H9 (cell line): ENCODE measurements at regions not wholly inside any gene's neighbourhood (a gene's known extent, or its start where the extent isn't known, plus 50 kb on each side); places are given as distances from the start of the nearest gene placed in this dataset.
A peak's percentile ranks its signal among the peaks of the same experiment; 100 is the strongest.

Source experiments
- DNase-seq: peaks from one replicate; pipeline ENCODE4 v3.0.0-alpha.2; 2017
- H2AFZ ChIP-seq: one replicate; pipeline ENCODE4 v1.6.1; 2013; ENCODE audit warnings: mild to moderate bottlenecking, low read length, control low read depth, moderate library complexity
- H2AK5ac ChIP-seq: 2 replicates; pipeline ENCODE4 v1.6.1; 2013; ENCODE audit warnings: low read length, control low read depth, mixed read lengths; ENCODE audit not compliant: insufficient read length
- H2BK120ac ChIP-seq: one replicate; pipeline ENCODE4 v1.6.1; 2013; ENCODE audit warnings: low read depth, mild to moderate bottlenecking, low read length, control low read depth, inconsistent platforms; ENCODE audit not compliant: poor library complexity, severe bottlenecking
- H2BK12ac ChIP-seq: 2 replicates; pipeline ENCODE4 v1.6.1; 2013; ENCODE audit warnings: low read length, control low read depth, mixed read lengths, low read depth; ENCODE audit not compliant: insufficient read length
- H2BK15ac ChIP-seq: 2 replicates; pipeline ENCODE4 v1.6.1; 2013; ENCODE audit warnings: low read depth, low read length, control low read depth
- H2BK20ac ChIP-seq: one replicate; pipeline ENCODE4 v1.6.1; 2013; ENCODE audit warnings: low read depth, mild to moderate bottlenecking, low read length, control low read depth, inconsistent platforms; ENCODE audit not compliant: poor library complexity, severe bottlenecking
- H2BK5ac ChIP-seq: 2 replicates; pipeline ENCODE4 v1.6.1; 2013; ENCODE audit warnings: low read length, control low read depth, mixed read lengths; ENCODE audit not compliant: insufficient read length
- H3K14ac ChIP-seq: 2 replicates; pipeline ENCODE4 v1.6.1; 2013; ENCODE audit warnings: low read length, control low read depth; ENCODE audit not compliant: insufficient read depth
- H3K18ac ChIP-seq: 2 replicates; pipeline ENCODE4 v1.6.1; 2013; ENCODE audit warnings: low read depth, mild to moderate bottlenecking, mixed read lengths, low read length, control low read depth; ENCODE audit not compliant: insufficient read length
- H3K23ac ChIP-seq: 2 replicates; pipeline ENCODE4 v1.6.1; 2013; ENCODE audit warnings: low read length, control low read depth, mixed read lengths, low read depth; ENCODE audit not compliant: insufficient read length
- H3K23me2 ChIP-seq: 2 replicates; pipeline ENCODE4 v1.6.1; 2013; ENCODE audit warnings: low read depth, mild to moderate bottlenecking, mixed read lengths, low read length, control low read depth; ENCODE audit not compliant: insufficient read length, poor library complexity, severe bottlenecking
- H3K27ac ChIP-seq: 2 replicates; pipeline ENCODE4 v1.5.1; 2013; ENCODE audit warnings: low read length, control low read depth, mixed read lengths, low read depth; ENCODE audit not compliant: insufficient read length
- H3K27me3 ChIP-seq: 2 replicates; pipeline ENCODE4 v1.6.1; 2013; ENCODE audit warnings: low read length, control low read depth, inconsistent platforms; ENCODE audit not compliant: insufficient read depth
- H3K4ac ChIP-seq: 2 replicates; pipeline ENCODE4 v1.6.1; 2013; ENCODE audit warnings: low read depth, mild to moderate bottlenecking, control low read depth, inconsistent platforms, low read length, moderate library complexity
- H3K4me1 ChIP-seq: 2 replicates; pipeline ENCODE4 v1.6.1; 2013; ENCODE audit warnings: low read length, control low read depth, inconsistent platforms; ENCODE audit not compliant: insufficient read depth
- H3K4me2 ChIP-seq: 2 replicates; pipeline ENCODE4 v1.6.1; 2013; ENCODE audit warnings: low read length, control low read depth, mixed read lengths; ENCODE audit not compliant: insufficient read length, insufficient read depth
- H3K56ac ChIP-seq: 2 replicates; pipeline ENCODE4 v1.6.1; 2013; ENCODE audit warnings: low read depth, mild to moderate bottlenecking, mixed read lengths, low read length, control low read depth; ENCODE audit not compliant: insufficient read length
- H3K79me1 ChIP-seq: 2 replicates; pipeline ENCODE4 v1.6.1; 2013; ENCODE audit warnings: low read depth, mild to moderate bottlenecking, moderate library complexity, low read length, control low read depth, inconsistent platforms; ENCODE audit not compliant: insufficient read depth, poor library complexity, severe bottlenecking
- H3K79me2 ChIP-seq: 2 replicates; pipeline ENCODE4 v1.6.1; 2013; ENCODE audit warnings: low read length, control low read depth, inconsistent platforms; ENCODE audit not compliant: insufficient read depth
- H3K9ac ChIP-seq: 2 replicates; pipeline ENCODE4 v1.6.1; 2013; ENCODE audit warnings: low read length, control low read depth, mixed read lengths; ENCODE audit not compliant: insufficient read length; ENCODE audit errors: extremely low read depth
- H3K9me3 ChIP-seq: one replicate; pipeline ENCODE4 v1.6.1; 2013; ENCODE audit warnings: low read depth, low read length, inconsistent platforms; ENCODE audit not compliant: control insufficient read depth
- H3T11ph ChIP-seq: one replicate; pipeline ENCODE4 v1.6.1; 2013; ENCODE audit warnings: mild to moderate bottlenecking, low read length, control low read depth, inconsistent platforms
- H4K20me1 ChIP-seq: one replicate; pipeline ENCODE4 v1.6.1; 2013; ENCODE audit not compliant: control insufficient read depth, insufficient read length, insufficient read depth
- H4K5ac ChIP-seq: 2 replicates; pipeline ENCODE4 v1.6.1; 2013; ENCODE audit warnings: low read depth, mild to moderate bottlenecking, mixed read lengths, low read length, control low read depth; ENCODE audit not compliant: insufficient read length
- H4K8ac ChIP-seq: replicated peaks from 2 replicates; pipeline ENCODE4 v1.6.1; 2013; ENCODE audit warnings: low read length, control low read depth, mixed read lengths, low read depth; ENCODE audit not compliant: insufficient read length
- H4K91ac ChIP-seq: 2 replicates; pipeline ENCODE4 v1.6.1; 2013; ENCODE audit warnings: low read depth, mild to moderate bottlenecking, moderate library complexity, mixed read lengths, low read length, control low read depth; ENCODE audit not compliant: insufficient read length
- H3K27ac Mint-ChIP-seq, 3 experiments: 2 replicates in 2 of 3; 3 replicates in 1 of 3; pipeline ENCODE4 v1.8.0; 2020 to 2021; ENCODE audit warnings: mixed read lengths in 3 of 3, mild to moderate bottlenecking in 1 of 3, moderate library complexity in 1 of 3
- H3K27me3 Mint-ChIP-seq: 2 replicates; pipeline ENCODE4 v1.8.0; 2021; ENCODE audit warnings: low read depth, mild to moderate bottlenecking, moderate library complexity, mixed read lengths
- H3K36me3 Mint-ChIP-seq, 3 experiments: 2 replicates in 2 of 3; 3 replicates in 1 of 3; pipeline ENCODE4 v1.8.0; 2020 to 2021; ENCODE audit warnings: low read depth in 3 of 3, mixed read lengths in 3 of 3; ENCODE audit not compliant: insufficient read depth in 1 of 3
- H3K4me1 Mint-ChIP-seq, 2 experiments: 2 replicates each; pipeline ENCODE4 v1.8.0; 2020; ENCODE audit warnings: mixed read lengths in 2 of 2
- H3K4me3 Mint-ChIP-seq, 2 experiments: 2 replicates in 1 of 2; 3 replicates in 1 of 2; pipeline ENCODE4 v1.8.0; 2020 to 2021; ENCODE audit warnings: mild to moderate bottlenecking in 2 of 2, mixed read lengths in 2 of 2, moderate library complexity in 1 of 2
- H3K9me3 Mint-ChIP-seq, 2 experiments: 2 replicates in 1 of 2; 3 replicates in 1 of 2; pipeline ENCODE4 v1.8.0; 2020; ENCODE audit warnings: mild to moderate bottlenecking in 2 of 2, mixed read lengths in 2 of 2, moderate library complexity in 1 of 2
- CTCF ChIP-seq: fragments of 200-600 bp; sonication (generic); conservative IDR thresholded peaks from 3 replicates; pipeline ENCODE4 v1.8.0; 2021; ENCODE audit warnings: antibody characterized with exemption, mild to moderate bottlenecking
- WGBS: extraction: QIAGEN DNeasy Blood & Tissue Kit; methylation state at CpG from one replicate; pipeline ENCODE4 v1.1.7; 2013; ENCODE audit warnings: missing lambda C conversion rate, low lambda C conversion rate, mixed read lengths; ENCODE audit not compliant: insufficient read length; ENCODE audit errors: extremely low coverage; 5-methylcytosine and 5-hydroxymethylcytosine counted together

GRCh38 chr18:77711096-77711495, 461.4 kb downstream of the GALR1 start:
- no peaks in the 10 kb centered on the region for H3K27me3 Mint-ChIP-seq

More at GRCh38 chr18:77711096-77711495, 461.4 kb downstream of the GALR1 start:
- Histone ChIP-seq H3K27ac (no peak overlapping the region), H2BK15ac (no peak overlapping the region), H3K23me2 (no peaks in the 10 kb centered on the region), H3K14ac (no peak overlapping the region), H2BK20ac (no peak overlapping the region), H2BK12ac (no peak overlapping the region), H3T11ph (no peak overlapping the region), H3K9me3 (no peaks in the 10 kb centered on the region), H2AK5ac (no peak overlapping the region), H3K27me3 (no peaks in the 10 kb centered on the region), H2BK120ac (no peak overlapping the region), H3K23ac (no peak overlapping the region), H2BK5ac (no peak overlapping the region), H3K18ac (no peak overlapping the region), H3K56ac (no peak overlapping the region), H3K4ac (no peak overlapping the region), H3K4me2 (no peak overlapping the region), H3K4me1 (no peaks in the 10 kb centered on the region), H4K5ac (no peak overlapping the region), H2AFZ (no peak overlapping the region), H3K9ac (no peak overlapping the region), H3K79me1 (no peaks in the 10 kb centered on the region), H3K79me2 (no peaks in the 10 kb centered on the region), H4K8ac (no peak overlapping the region), H4K91ac (no peak overlapping the region), H4K20me1 (no peaks in the 10 kb centered on the region)
- no peaks in the 10 kb centered on the region for H3K4me1 Mint-ChIP-seq
- TF ChIP-seq CTCF: peak; percentile 65; the same call in 2 of the 3 replicates
- H3K9me3 Mint-ChIP-seq: peaks cover 0 to 2% of the 10 kb centered on the region in 2 experiments; a peak in 1 of 5 replicates
- no peak overlapping the region for H3K4me3 Mint-ChIP-seq
- no peak for DNase-seq
- peaks cover 0 to 2% (median 0%) of the 10 kb centered on the region in 3 experiments; a peak in 1 of 7 replicates for H3K36me3 Mint-ChIP-seq
- WGBS: no CpG with 5 or more reads among the region's 3 CpGs
- no peak overlapping the region for H3K27ac Mint-ChIP-seq
